Upper lobe of right lung (tissue), 1 donor: ENCODE measurements at regions not wholly inside any gene's neighbourhood (a gene's known extent, or its start where the extent isn't known, plus 50 kb on each side); places are given as distances from the start of the nearest gene placed in this dataset.

ENCODE experiments used
- ATAC-seq: fragments of 200-7000 bp; cut with Tn5 transposase; one replicate; pipeline ENCODE4 v1.9.1; 2020; ENCODE audit warnings: mild to moderate bottlenecking, moderate library complexity
- DNase-seq: peaks from one replicate; pipeline ENCODE4 v3.0.0-alpha.2; 2020
- H3K27ac ChIP-seq: fragments of 200-600 bp; one replicate; pipeline ENCODE4 v1.8.0; 2022
- H3K27me3 ChIP-seq: fragments of 200-600 bp; one replicate; pipeline ENCODE4 v1.8.0; 2022; ENCODE audit warnings: mild to moderate bottlenecking
- H3K36me3 ChIP-seq: fragments of 200-600 bp; one replicate; pipeline ENCODE4 v1.8.0; 2022
- H3K4me1 ChIP-seq: fragments of 200-600 bp; one replicate; pipeline ENCODE4 v1.8.0; 2022
- H3K4me3 ChIP-seq: fragments of 200-600 bp; one replicate; pipeline ENCODE4 v1.8.0; 2022; ENCODE audit warnings: mild to moderate bottlenecking
- H3K9me3 ChIP-seq: fragments of 200-600 bp; one replicate; pipeline ENCODE4 v1.8.0; 2022
- intact Hi-C: fragments of 100-400 bp; cut with DNase I; formaldehyde crosslinking; loops from one replicate; pipeline ENCODE4 v1.11.0; 2022
- TF ChIP-seq, protein P1 (sequence below): fragments of 200-600 bp; IDR thresholded peaks from one replicate; pipeline ENCODE4 v1.8.0; 2022; ENCODE audit warnings: antibody characterized with exemption
- donor health status: DM: no; HTN: yes; CAD: no; lungs with severe emphysema.

GRCh38 chr18:7334973-7335568 lies 104.2 kb downstream of the LRRC30 start:
- no peaks in the 10 kb centered on the region for H3K4me1 ChIP-seq
- ATAC-seq: peak; percentile 66
- intact Hi-C loops: no loop called here
- H3K36me3 ChIP-seq: no peaks in the 10 kb centered on the region
- no peak for DNase-seq
- H3K27ac ChIP-seq: no peak overlapping the region
- H3K9me3 ChIP-seq: no peaks in the 10 kb centered on the region
- TF ChIP-seq, protein P1, sequence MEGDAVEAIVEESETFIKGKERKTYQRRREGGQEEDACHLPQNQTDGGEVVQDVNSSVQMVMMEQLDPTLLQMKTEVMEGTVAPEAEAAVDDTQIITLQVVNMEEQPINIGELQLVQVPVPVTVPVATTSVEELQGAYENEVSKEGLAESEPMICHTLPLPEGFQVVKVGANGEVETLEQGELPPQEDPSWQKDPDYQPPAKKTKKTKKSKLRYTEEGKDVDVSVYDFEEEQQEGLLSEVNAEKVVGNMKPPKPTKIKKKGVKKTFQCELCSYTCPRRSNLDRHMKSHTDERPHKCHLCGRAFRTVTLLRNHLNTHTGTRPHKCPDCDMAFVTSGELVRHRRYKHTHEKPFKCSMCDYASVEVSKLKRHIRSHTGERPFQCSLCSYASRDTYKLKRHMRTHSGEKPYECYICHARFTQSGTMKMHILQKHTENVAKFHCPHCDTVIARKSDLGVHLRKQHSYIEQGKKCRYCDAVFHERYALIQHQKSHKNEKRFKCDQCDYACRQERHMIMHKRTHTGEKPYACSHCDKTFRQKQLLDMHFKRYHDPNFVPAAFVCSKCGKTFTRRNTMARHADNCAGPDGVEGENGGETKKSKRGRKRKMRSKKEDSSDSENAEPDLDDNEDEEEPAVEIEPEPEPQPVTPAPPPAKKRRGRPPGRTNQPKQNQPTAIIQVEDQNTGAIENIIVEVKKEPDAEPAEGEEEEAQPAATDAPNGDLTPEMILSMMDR: no peak
- no peak overlapping the region for H3K4me3 ChIP-seq
- no peaks in the 10 kb centered on the region for H3K27me3 ChIP-seq

DNA sequence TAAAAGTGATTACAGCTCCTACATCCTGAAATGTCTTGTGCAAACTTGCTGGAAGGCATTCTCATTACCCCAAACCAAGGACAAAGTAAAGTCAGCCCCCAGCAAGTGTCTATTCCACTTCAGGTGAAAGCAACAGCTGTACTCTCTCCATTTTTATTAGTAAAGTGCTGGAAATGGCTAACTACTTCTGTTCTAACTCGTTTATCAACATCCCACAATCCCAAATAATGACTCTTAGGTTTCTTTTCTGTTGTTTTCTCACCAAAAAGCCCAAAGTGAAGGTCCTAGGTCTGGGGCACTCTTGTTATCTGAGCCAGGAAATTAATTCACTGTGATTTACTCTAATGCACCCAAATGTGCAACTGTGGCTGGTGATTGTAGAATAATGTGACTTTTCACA lies 105.7 kb downstream of the LRRC30 start:
- Histone ChIP-seq H3K27me3 (no peaks in the 10 kb centered on the region), H3K27ac (no peak overlapping the region), H3K4me3 (no peak overlapping the region), H3K36me3 (no peaks in the 10 kb centered on the region), H3K4me1 (no peaks in the 10 kb centered on the region), H3K9me3 (no peaks in the 10 kb centered on the region)
- ATAC-seq: no peak
- TF ChIP-seq, protein P1: no peak
- intact Hi-C loops: no loop called here
- DNase-seq: no peak

GRCh38 chr18:7338846-7339245 lies 108.0 kb downstream of the LRRC30 start:
- Histone ChIP-seq H3K36me3 (no peaks in the 10 kb centered on the region), H3K4me3 (no peak overlapping the region), H3K4me1 (no peaks in the 10 kb centered on the region), H3K27me3 (no peaks in the 10 kb centered on the region), H3K27ac (no peak overlapping the region), H3K9me3 (no peaks in the 10 kb centered on the region)
- DNase-seq (no peak), ATAC-seq (no peak)
- intact Hi-C loops: no loop called here
- TF ChIP-seq, protein P1: no peak

DNA sequence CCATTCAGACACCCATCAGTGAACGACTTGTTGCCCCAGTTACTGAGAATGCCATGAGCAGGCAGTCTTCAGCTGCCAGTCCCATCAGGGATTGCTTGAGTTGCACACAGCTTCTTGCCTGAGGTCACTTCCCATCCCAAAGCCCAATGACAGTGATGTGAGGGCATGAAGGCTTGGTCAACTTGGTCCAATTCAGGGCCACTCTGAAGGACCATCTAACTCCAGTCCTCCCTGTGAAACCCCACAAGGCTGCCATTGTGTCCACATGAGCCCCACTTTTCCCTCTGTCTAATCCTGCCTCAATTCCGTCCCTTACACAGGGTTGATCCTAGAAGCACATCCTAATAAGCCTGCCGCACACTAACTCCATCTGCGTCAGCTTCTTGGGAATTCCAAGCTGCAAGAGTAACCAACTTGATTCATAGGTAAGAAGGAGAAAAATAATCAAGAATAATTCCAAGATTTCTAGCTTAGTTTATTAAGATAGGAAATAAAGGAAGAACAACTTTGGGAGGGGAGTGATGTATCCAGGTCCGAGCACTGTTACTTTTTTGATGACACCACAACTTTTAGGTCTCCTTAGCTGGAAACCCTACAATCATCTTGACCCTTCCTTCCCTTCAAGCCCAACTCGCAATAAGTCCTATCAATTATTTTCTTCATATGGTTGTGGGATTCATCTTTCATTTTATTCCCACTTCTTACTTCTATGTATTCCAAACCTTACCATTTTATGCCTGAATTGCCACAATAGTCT lies 110.9 kb downstream of the LRRC30 start:
- H3K27me3 ChIP-seq: no peaks in the 10 kb centered on the region
- H3K27ac ChIP-seq: no peak overlapping the region
- no peak for DNase-seq
- ATAC-seq: no peak
- H3K4me3 ChIP-seq: no peak overlapping the region
- H3K9me3 ChIP-seq: no peaks in the 10 kb centered on the region
- intact Hi-C loops: no loop called here
- no peaks in the 10 kb centered on the region for H3K4me1 ChIP-seq
- no peaks in the 10 kb centered on the region for H3K36me3 ChIP-seq
- TF ChIP-seq, protein P1: no peak

DNA sequence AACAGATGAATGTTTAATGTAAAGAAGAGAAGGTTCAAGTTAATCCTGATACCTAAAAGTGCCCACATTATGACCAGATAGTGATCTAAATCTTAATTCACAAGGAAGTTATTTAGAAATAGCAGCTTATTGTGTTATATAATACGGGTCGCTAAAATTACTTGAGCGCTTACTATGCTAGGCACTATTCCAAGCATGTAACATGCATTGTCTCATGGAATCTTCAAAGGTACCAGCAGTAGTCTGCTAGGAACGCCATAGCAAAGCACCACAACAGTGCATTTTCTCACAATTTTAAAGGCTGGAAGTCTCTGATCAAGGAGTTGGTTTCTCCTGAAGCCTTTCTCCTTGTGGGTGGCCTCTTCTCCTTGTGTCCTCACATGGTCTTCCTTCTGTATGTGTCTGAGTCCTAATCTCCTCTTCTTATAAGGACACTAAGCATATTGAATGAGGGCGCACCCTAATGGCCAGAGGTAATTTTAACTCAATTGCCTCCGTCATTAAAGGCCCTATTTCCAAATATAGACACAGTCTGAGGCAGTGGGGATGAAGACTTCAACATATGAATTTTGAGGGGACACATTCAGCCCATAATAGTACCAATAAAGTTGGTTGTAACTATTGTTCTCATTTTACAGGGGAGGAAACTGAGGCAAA lies 118.4 kb downstream of the LRRC30 start:
- Histone ChIP-seq H3K27me3 (no peaks in the 10 kb centered on the region), H3K4me1 (no peaks in the 10 kb centered on the region), H3K4me3 (no peak overlapping the region), H3K9me3 (no peaks in the 10 kb centered on the region), H3K36me3 (no peaks in the 10 kb centered on the region), H3K27ac (no peak overlapping the region)
- intact Hi-C loops: no loop called here
- DNase-seq (no peak), ATAC-seq (peak; percentile 44)
- TF ChIP-seq, protein P1: no peak
